ENCODE measurements at regions not wholly inside any gene's neighbourhood (a gene's known extent, or its start where the extent isn't known, plus 50 kb on each side); places are given as distances from the start of the nearest gene placed in this dataset.
"Not testable (repeated sequence)": the region's sequence is repeated elsewhere in the genome, so short reads cannot be mapped to it uniquely, and the experiment has no call there.

DNA sequence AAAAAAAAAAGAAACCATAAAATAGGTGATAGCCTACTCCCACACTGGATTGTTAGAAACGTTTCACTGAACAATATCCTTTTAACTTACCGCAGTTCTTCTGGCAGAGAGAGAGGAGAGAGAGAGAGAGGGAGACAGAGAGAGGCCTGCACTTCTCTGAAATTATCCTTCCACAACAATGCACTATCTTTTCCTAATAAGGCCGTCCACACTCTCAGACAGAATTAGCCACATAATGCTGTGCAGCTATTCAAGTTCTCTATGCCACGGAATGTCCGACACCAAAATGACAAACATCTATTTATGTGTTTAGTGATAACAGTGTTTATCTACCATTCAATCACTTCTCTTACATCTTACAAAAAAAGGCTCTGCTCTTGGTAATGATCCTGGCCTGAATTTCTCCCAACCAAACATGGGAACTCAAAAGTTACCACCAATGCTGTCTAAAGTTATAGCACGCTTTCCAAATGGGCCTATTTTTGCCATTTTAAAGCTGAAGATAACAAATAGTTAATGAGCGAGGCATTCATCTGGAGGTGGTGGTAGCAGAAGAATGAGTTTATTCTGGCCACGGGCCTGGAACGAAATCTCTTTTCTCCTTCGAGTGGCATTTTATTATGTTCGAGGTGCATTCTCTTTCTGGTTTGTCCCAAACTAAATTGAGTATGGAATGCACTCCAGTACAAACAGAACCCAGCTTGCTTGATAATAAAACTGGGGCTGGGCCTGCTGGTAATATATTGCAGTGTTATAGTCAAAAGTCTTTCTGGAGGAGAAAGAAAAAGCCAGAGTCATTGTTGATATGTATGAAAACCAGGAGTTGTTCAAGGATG lies 160.2 kb upstream of the SVIL start:
- no peak for DNase-seq (ENCODE audit: low spot score)

DNA sequence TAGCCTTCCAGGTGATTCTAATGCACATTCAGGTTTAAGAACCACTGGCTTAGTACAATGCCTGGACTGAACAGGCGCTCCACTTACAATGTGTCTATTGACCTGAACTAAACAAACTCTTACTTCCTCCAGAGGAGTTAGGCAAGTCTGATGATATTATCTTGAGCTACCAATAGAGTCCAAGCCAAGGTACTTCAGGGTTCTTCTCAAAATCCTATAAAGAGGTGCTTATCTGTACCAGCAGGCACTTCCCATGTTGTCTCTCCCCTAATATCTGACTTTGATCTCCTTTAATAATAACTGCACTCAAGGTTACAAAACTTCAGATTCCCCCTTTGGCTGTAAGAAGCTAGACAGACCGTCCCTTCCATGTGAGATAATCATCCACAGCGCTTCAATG lies 157.0 kb upstream of the SVIL start:
- DNase-seq (ENCODE audit: low spot score): no peak

DNA sequence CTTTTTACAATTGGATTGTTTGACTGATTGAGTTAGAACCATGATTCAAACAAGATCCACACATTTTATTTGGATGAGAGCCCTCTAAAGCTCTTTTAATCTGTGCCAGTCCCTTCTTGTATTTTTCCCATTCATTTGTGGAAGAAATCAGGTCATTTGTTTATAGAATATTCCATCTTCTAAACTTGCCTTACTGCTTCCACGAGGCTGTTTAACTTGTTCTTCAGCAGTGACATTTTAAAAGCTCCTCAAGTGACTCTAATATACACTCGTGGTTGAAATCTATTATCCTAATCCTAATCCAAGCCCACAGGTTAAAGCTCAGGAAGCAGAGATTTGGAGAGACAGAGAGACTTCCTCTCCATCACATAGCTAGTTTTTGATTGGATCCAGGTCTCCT lies 155.4 kb upstream of the SVIL start:
- no peak for DNase-seq (ENCODE audit: low spot score)

DNA sequence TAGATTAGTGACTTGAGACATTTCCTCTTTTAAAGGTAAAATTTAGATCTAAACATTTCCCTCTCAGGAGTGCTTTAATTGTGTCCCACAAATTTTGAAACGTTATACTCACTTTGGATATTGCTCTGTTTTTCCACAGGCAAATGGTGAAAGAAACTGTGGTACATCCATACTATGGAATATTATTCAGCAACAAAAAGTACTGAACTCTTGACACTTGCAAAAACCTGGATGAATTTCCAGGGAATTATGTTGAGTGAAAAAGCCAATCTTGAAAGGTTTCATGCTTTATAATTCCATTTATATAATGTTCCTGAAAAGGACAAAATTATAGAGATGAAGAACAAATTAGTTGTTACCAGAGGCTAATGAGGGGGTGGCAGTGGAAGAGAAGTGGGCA lies 153.3 kb upstream of the SVIL start:
- DNase-seq (ENCODE audit: low spot score): no peak

DNA sequence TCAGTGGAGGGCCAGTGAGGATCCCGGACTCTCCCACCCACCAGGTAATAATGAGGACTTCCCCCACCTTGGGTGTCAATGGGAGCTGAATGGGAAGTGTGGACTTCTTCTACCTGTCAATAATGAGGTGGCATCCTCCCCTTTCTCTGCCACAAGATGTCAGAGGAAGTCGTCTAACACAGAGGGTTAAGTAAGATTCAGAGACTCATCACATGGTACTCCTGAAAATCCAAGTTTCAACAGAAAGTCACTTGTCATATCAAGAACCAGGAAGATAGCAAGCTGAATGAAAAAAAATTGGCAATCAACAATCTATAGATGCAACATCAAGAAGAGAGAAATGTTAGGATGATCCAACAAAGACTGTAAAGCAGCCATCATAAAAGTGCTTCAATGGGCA lies 150.9 kb upstream of the SVIL start:
- DNase-seq (ENCODE audit: low spot score): no peak

DNA sequence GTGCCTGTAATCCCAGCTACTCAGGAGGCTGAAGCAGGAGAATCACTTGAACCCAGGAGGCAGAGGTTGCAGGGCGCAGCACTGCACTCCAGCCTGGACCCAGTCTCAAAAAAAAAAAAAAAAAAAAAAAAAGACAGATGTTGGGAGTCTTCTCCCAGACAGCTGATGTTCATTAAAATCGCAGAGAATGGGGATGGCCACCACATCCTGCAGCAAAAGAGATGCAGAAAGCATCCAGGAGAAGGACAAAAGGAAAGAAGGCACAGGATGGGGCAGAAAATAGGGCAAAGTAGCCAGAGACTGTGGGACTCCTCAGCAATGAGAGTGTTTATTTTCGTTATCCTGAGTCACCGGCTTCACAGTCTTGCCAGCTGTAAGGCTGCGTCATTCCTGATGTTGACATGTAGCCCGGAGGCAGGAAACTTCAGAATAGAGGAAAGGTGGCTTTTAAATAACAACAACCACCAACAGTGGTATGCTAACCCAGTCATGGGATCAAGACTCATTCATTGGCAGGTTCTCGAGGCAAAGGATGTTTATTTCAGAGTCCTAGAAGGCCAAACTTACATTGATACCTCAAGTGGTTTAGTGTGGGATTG lies 149.5 kb upstream of the SVIL start:
- DNase-seq (ENCODE audit: low spot score): no peak

DNA sequence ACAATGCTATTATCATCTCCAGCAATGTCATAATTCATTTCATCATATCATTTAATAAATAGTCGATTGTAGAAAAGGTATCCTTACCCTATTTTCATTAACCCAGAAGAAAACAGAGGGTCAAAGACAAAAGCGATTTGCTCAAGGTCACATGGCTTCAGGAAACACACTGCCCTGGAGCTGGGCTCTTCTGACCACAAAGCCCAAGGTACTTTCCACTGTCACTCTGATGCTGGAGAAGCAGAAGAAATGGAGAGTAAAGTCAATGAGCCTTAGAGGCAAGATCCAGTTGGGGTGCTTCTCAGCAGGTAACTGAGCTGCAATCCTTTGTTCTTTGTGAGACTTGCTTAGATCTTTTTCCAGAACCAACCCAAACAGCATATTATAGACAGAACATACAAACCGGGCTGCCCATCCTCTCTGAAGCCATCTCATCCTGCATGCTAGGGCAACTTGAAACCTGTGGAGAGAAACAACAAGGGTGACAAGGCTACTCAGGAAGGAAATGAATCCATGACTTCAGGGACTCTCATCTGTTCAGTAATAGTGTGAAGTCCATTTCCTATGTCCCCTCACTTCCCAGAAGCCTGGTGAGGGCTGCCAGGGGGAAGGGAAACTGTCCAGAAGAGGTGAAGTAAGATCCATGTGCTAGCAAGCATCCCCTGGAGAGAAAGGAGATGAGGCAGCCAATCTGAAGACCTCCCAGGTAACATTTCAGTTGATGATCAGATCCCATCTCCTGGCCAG lies 148.6 kb upstream of the SVIL start:
- DNase-seq (ENCODE audit: low spot score): no peak

DNA sequence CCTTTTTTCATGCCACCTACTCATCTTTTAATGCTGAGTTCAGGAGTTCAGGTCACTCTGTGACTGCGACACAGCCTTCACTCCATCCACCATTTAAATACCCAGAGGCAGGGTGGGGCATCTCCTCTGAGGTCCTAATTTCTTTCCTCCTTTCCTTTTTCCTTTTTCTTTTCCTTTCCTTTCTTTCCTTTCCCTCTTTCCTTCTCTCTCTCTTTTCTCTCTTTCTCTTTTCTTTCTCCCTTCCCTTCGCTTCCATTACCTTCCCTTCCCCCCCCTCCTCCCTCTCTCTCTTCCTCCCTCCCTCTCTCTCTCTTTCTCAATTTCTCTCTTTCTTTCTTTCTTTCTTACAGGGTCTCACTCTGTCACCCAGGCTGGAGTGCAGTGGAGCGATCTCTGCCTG lies 145.9 kb upstream of the SVIL start:
- DNase-seq (ENCODE audit: low spot score): no peak

DNA sequence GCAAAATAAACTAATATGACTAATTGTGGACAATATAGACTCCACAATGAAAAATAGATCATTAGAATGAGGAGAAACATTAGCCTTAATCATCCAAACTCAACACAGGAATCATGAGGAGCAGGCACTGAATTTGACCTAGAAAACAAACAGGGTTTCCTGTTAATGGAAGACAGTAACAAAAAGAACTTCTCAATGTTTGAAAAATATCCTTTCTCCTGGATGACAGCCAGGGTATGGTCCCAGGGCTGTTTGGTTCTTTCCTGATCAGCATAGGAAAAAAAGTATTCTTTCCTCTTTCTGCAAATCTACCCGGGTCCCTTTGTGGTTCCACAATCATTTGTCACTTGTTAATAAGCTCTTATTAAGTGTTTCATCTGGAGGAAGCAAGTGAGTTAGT lies 145.3 kb upstream of the SVIL start:
- no peak for DNase-seq (ENCODE audit: low spot score)

DNA sequence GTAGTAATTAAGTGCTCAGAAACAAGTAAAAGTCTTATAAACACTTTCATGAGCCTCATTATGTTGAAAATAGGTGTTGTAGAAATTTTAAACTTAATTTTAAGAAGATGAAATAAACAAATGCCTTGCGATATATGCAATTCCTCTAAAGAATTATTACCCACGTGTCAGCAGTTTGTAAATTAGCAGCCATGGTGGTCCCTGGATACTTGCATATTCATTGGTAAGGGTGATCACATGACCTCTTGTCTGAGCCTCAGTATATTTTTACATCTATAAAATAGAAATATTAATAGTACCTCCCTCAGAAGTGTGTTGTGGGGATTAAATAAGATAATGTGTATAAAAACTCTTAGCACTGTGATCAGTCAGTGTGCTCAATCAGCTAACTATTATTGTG lies 141.5 kb upstream of the SVIL start:
- no peak for DNase-seq (ENCODE audit: low spot score)

DNA sequence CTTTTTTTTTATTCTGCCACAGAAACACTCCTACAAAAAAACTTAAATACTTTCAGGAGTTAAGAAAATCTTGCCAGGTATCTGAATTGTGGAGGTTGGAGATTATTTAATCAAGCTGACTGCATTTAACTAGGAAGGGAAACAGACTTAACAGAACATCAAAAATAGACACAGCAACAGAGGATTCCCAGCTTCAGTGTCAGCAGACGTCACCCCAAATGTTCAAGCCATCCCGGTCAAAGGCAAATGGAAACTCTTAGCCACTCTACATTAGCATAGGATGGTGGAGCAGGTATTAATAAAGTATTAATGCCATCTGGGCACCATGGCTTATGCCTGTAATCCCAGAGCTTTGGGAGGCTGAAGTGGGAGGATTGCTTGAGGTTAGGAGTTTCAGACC lies 139.7 kb upstream of the SVIL start:
- no peak for DNase-seq (ENCODE audit: low spot score)

DNA sequence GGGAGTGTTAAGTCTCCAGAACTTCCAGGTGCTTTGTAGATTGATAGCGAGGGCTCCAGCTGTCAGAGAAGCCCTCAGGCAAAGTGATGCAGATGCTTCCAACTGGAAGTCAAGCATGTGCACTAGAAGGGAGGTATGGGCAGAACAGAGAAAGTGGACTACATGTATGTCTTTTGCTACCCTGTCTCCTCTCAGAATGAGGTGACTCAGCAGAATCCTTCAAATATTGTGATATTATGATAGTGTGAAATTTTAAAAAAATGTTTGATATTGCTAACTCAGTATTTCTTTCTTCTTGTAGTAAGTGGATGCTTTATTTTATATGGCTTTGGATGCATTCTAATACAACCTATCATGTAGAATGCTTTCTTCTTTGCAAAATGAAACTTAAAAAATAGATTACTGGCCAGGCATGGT lies 138.9 kb upstream of the SVIL start:
- no peak for DNase-seq (ENCODE audit: low spot score)

DNA sequence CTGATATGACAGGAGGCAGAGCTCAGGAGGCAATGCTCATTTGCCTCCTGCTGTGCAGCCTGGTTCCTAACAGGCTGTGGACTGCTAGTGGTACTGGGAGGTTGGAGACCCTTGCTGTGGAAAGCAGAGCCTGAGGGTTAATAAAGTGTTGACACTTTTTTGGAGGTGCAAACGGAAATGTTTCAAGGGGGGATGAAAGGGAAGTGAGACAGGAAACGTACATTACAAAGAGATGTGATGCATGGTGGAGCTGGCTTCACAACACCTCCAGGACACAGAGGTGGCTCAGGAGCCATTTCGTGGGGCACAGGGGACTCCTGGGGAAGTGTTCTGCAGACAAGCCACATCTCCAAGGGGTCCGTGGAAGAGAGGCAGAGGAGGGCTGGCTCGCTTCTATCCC lies 137.6 kb upstream of the SVIL start:
- DNase-seq (ENCODE audit: low spot score): no peak

DNA sequence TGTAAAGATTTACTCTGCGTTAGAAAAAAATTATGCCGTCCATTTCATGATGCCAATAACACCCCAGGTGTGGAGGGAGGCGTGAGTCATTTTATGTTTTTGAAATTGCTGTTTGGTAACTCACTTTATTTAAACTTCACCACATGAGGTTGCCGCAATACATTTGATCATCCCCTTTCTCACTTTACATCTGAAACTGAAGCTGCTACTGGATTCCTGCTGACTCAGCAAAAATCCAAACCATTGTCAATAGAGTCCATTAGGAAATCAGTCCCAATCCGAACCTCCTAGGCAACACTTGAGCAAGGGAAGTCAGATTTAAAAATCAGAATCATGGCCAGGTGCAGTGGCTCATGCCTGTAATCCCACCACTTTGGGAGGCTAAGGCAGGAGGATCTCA lies 136.6 kb upstream of the SVIL start:
- DNase-seq (ENCODE audit: low spot score): no peak

DNA sequence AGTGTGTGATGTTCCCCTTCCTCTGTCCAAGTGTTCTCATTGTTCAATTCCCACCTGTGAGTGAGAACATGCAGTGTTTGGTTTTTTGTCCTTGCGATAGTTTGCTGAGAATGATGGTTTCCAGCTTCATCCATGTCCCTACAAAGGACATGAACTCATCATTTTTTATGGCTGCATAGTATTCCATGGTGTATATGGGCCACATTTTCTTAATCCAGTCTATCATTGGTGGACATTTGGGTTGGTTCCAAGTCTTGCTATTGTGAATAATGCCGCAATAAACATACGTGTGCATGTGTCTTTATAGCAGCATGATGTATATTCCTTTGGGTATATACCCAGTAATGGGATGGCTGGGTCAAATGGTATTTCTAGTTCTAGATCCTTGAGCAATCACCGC lies 134.5 kb upstream of the SVIL start:
- not testable (repeated sequence) for DNase-seq (ENCODE audit: low spot score)

DNA sequence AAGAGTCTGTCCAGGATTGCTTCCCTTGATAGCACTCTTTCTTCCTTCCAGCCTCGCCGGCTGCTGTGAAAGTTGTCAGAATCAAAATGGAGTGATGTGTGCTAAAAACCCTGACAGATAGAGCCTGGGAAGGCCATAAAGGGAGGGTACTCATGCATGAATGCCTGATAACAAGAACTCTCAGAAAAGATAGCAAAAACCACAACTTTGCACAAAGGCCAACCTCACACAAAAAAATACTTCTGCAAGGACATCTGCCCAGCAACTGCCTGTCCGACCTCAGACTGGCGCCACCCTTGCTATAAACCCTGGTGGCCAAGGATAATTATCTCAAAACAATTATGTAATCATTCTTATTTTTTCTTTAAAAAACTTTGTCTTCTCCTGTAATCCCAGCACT lies 133.2 kb upstream of the SVIL start:
- DNase-seq (ENCODE audit: low spot score): no peak

DNA sequence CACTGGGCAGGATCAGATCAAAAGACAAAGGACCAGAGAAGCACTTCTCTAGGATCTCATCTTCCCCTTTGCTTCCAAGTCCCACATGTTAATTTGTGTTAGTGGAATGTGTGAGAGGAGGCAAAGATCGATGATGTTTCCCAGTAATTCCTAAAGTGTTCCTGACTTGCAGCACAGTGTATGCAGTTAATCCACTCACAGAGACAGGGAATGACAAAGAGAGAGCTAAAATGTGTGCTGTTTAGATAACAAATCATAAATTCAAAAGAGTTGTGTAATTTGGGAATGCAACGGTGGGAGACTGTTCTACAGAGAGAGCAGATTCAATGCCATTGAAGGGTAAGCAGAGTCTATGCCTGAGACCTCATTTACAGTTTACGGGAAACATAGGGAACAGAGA lies 132.0 kb upstream of the SVIL start:
- DNase-seq (ENCODE audit: low spot score): no peak

DNA sequence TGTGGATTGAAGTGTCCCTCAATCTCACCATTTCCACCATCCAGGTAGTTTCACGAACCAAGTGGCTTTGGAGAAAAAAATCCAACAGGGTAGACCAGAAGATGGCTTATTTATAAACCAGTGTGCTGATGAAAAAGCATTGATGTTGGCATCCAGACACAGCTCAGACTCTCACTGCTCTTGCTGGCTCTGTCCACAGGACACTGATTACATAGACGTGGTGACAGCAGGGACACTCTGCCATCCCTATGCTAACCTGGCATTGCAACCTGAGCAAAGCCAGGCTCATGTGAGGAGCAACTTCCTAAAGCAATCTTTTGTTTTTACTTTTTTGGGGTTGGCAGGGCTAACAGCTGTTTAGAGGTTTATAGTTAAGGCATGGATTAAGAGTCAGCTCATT lies 130.6 kb upstream of the SVIL start:
- DNase-seq (ENCODE audit: low spot score): no peak

DNA sequence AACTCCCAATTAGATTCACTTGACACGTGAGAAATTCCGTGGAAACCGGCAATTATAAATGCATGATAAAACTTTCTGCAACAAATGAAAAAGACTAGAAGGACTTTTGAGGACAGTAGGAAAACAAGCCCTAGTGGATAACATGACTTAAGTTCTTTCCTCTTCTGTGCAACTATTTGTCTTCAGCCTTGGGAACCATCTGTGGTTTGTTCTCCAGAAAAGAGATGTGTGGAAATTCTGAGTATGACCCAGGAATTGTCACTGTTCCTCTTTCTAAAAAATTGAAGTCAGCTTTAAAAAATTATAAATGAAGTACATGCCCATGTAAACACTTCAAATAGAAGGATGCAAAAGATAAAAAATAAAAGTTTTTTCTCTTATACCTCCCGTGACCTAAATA lies 128.6 kb upstream of the SVIL start:
- DNase-seq (ENCODE audit: low spot score): no peak

DNA sequence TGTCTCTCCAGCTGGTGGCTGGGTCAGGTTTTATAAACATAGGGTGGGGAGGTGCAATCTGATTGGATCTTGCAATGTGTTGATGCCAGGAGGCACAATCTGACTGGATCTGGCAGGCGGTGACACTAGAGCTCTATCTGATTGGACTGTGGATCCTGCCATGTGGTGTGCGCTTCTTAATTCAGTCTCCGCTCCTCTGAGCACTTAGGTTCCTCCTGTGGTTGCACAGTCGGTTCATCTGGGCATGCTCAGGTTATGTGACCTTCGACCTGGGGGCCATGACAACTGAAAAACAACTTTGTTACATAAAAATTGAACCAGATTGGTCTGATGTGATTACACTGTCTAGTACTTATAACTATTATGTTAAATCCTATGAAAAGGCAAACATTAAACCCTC lies 127.1 kb upstream of the SVIL start:
- DNase-seq (ENCODE audit: low spot score): no peak

DNA sequence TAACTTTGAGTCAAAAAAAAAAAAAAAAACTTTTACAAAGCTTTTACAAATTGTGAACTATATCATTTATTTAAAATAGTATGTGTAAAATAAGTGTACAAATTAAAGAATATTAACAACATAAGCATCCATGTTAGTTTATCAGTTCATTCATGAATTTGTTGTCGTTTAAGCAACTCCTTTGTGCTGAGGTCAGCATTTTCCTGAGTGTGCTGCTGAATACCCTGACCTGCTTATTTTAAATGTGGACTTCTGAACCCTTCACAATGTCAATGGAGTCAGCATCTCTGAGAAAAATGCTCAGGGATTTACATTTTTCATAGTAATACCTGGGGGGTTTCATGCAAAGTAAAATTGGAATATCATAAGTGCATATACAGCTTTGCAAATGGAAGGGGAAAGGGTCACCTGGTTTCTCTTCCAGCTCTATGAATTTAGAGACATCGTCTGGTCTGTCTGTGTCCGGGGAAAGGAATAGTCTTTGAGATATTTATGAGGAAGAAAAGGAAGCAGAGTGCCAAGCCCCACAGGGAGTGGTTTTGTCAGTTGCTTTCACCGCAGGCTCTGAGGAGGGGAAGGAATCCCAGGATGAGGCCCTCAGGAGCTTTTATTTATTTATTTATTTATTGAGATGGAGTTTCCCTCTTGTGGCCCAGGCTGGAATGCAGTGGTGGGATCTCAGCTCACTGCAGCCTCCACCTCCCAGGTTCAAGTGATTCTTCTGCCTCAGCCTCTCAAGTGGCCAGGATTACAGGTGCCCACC lies 125.5 kb upstream of the SVIL start:
- no peak for DNase-seq (ENCODE audit: low spot score)

DNA sequence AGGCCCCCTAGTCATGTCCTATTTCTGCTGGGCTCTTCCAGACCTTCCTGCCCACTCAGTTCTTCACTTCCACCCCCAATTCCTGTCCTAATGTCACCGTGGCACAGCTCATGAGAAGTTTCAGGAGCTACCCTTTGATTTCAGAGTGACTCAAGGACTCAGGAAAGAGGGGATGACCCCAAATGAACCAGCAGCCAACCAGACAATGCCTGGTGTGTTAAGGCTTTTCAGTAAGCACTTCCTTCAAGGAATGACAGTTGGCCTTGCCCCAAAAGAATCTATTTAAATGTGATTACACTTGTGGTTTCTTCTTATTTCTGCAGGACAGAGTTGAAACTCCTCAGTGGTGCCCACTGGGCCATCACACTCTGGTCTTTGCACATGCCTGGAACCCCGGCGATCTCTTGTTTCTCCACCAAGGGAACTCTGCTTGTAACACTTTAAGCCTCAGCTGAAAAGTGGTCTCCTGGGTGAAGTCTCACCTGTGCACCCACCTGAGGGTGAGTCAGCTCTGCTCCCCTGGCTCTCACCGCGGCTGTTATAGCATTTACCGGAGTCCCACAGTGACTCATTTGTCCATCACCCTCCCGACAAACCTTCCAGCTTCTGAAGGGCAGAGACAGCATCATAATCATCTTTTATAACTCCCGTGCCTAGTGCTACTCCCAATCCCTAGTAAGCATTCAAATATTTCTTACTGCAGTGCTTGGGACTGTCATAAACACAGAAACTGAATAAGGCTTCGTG lies 123.0 kb upstream of the SVIL start:
- DNase-seq (ENCODE audit: low spot score): no peak
